K562 (cell line): ENCODE measurements at regions not wholly inside any gene's neighbourhood (a gene's known extent, or its start where the extent isn't known, plus 50 kb on each side); places are given as distances from the start of the nearest gene placed in this dataset.

ENCODE experiments used
- ARID2 ChIP-seq: fragments of 450-650 bp; IDR thresholded peaks from 2 replicates; pipeline ENCODE4 v1.6.1; 2017; ENCODE audit warnings: antibody characterized with exemption, mild to moderate bottlenecking
- FUS ChIP-seq: fragments of 200-400 bp; formaldehyde crosslinking; optimal IDR thresholded peaks from 2 replicates; pipeline ENCODE3; 2017; ENCODE audit warnings: low read depth, low read length
- GABPA ChIP-seq: fragments of 200-800 bp; sonication (Bioruptor generic); conservative IDR thresholded peaks from 2 replicates; pipeline ENCODE4 v1.6.1; 2016; ENCODE audit warnings: low read depth, missing genetic modification characterization, missing compliant biosample characterization
- HNRNPH1 ChIP-seq: fragments of 200-400 bp; formaldehyde crosslinking; optimal IDR thresholded peaks from 2 replicates; pipeline ENCODE3; 2017; ENCODE audit warnings: low read depth, mild to moderate bottlenecking, low read length, moderate library complexity
- JUNB ChIP-seq: fragments of 450-650 bp; formaldehyde crosslinking; conservative IDR thresholded peaks from 2 replicates; pipeline ENCODE4 v1.4.0; 2020; ENCODE audit warnings: mild to moderate bottlenecking
- MAZ ChIP-seq, 2 experiments: fragments of 450-650 bp in 1 of 2; sonication (generic) in 1 of 2; formaldehyde crosslinking; IDR thresholded peaks in 1 of 2; conservative IDR thresholded peaks in 1 of 2; 2 replicates each; pipeline versions ENCODE4 v1.4.0 to v1.5.0; 2020; ENCODE audit warnings: mild to moderate bottlenecking in 1 of 2, missing genetic modification reagents in 1 of 2
- PHF21A ChIP-seq: fragments of 450-650 bp; IDR thresholded peaks from 2 replicates; pipeline ENCODE4 v1.6.1; 2017; ENCODE audit warnings: low read depth, borderline replicate concordance
- PML ChIP-seq: IDR thresholded peaks from 2 replicates; pipeline ENCODE4 v1.6.1; 2012; ENCODE audit warnings: low read length, inconsistent platforms
- PRDM10 ChIP-seq: fragments of 450-650 bp; IDR thresholded peaks from 2 replicates; pipeline ENCODE4 v1.6.1; 2018; ENCODE audit not compliant: partially characterized antibody
- SRF ChIP-seq, 2 experiments: fragments of 250-450, 450-650 bp in 1 of 2; sonication (Bioruptor Pico) in 1 of 2; sonication (generic) in 1 of 2; formaldehyde crosslinking; IDR thresholded peaks; 2 replicates each; pipeline versions ENCODE4 v1.5.0 to v1.5.1; 2020 to 2022; ENCODE audit warnings: mild to moderate bottlenecking in 1 of 2, missing genetic modification reagents in 1 of 2
- SUPT5H ChIP-seq: fragments of 450-650 bp; IDR thresholded peaks from 2 replicates; pipeline ENCODE4 v1.6.1; 2016
- ZNF699 ChIP-seq: fragments of 250-450 bp; sonication (Bioruptor Pico); IDR thresholded peaks from 2 replicates; pipeline ENCODE4 v1.8.0; 2021; ENCODE audit warnings: mild to moderate bottlenecking, moderate library complexity; ENCODE audit not compliant: insufficient replicate concordance
- ZNF79 ChIP-seq: fragments of 250-450 bp; sonication (Bioruptor Pico); IDR thresholded peaks from 2 replicates; pipeline ENCODE4 v1.4.0; 2020; ENCODE audit warnings: low read depth, mild to moderate bottlenecking, moderate library complexity
- ZNF830 ChIP-seq: fragments of 250-450 bp; sonication (Bioruptor Pico); IDR thresholded peaks from 2 replicates; pipeline ENCODE4 v1.5.0; 2021; ENCODE audit warnings: mild to moderate bottlenecking
- TF ChIP-seq, protein P1 (sequence below): fragments of 450-650 bp; IDR thresholded peaks from 2 replicates; pipeline ENCODE4 v1.6.1; 2018; ENCODE audit warnings: mild to moderate bottlenecking, low read depth; ENCODE audit not compliant: partially characterized antibody

DNA sequence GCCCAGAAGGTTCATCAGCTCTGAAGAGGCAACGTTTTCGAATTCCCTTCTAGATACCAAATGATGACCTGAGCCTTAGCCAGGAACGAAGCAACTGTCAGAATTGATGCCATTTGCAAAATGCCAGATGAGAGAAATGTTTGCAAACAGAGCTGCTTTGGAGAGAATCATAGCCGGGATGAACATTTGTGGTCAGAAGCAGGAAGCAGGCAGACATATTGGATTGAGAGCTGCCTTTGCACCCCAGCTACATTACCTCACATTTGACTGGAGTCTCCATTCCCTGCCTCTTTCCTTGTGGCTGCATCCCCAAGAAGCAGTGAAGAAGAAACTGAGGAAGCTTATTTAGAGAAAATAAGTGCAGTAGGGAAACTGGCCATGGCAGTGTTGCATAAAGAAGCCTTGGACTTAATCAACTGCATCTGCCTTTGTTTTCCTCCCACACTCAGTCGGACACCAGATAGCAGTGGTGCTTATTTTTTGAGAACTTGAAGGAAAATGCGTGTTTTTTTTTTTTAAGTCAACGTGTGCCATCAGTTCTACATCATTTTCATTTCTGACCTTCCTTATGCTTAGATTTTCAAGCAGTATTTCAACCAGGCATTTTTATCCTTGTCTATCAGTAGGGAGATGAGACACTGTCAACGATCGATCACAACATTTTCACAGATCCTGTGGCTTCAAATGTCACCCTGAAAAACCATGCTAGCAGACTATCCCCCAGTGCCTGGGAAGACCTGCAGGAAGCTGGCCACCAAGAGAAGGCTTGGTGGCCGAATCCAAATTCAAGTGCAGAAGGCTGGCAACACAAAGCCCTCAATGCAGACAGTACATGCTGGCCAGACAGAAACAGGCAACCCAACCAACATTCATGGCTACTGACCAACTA, 541.2 kb upstream of the JARID2 start (continued):
- TF ChIP-seq ARID2 (no peak), SUPT5H (no peak), PHF21A (no peak), PRDM10 (no peak), ZNF699 (no peak), ZNF79 (CRISPR knock-in tag) (0 out of 2 replicates have a peak, but pooled peaks have one; percentile 36), JUNB (no peak), PML (no peak), HNRNPH1 (no peak), FUS (no peak), ZNF830 (no peak), MAZ (CRISPR knock-in tag; conservative IDR thresholded peaks at IDR 0.05 in 1 of 2, IDR thresholded peaks at IDR 0.05 in 1 of 2) (no peak), GABPA (tag) (no peak), SRF (CRISPR knock-in tag; IDR thresholded peaks at IDR 0.05) (no peak)
- TF ChIP-seq, protein P1, sequence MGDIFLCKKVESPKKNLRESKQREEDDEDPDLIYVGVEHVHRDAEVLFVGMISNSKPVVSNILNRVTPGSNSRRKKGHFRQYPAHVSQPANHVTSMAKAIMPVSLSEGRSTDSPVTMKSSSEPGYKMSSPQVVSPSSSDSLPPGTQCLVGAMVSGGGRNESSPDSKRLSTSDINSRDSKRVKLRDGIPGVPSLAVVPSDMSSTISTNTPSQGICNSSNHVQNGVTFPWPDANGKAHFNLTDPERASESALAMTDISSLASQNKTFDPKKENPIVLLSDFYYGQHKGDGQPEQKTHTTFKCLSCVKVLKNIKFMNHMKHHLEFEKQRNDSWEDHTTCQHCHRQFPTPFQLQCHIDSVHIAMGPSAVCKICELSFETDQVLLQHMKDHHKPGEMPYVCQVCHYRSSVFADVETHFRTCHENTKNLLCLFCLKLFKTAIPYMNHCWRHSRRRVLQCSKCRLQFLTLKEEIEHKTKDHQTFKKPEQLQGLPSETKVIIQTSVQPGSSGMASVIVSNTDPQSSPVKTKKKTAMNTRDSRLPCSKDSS: no peak
